Right cardiac atrium (tissue), 5 donors: ENCODE measurements at regions not wholly inside any gene's neighbourhood (a gene's known extent, or its start where the extent isn't known, plus 50 kb on each side); places are given as distances from the start of the nearest gene placed in this dataset.

Source experiments
- ATAC-seq, 2 donors: fragments of 200-7000 bp; cut with Tn5 transposase; one replicate each; pipeline versions ENCODE4 v1.8.0 to v1.9.1; 2020; ENCODE audit warnings: moderate library complexity in 2 of 2, mild to moderate bottlenecking in 1 of 2
- DNase-seq, 3 donors: peaks; one replicate each; pipeline ENCODE4 v3.0.0-alpha.2; 2020
- H3K27ac ChIP-seq: one replicate; pipeline ENCODE4 v1.5.1; 2013; ENCODE audit warnings: mild to moderate bottlenecking, low read length, control low read depth, moderate library complexity
- H3K27me3 ChIP-seq: one replicate; pipeline ENCODE4 v1.6.1; 2013; ENCODE audit not compliant: control insufficient read depth, insufficient read depth
- H3K4me1 ChIP-seq: one replicate; pipeline ENCODE4 v1.6.1; 2013; ENCODE audit warnings: low read length; ENCODE audit not compliant: control insufficient read depth, insufficient read depth
- H3K4me3 ChIP-seq: one replicate; pipeline ENCODE4 v1.5.1; 2013; ENCODE audit warnings: low read length, control low read depth
- H3K9me3 ChIP-seq: one replicate; pipeline ENCODE4 v1.6.1; 2013; ENCODE audit warnings: low read length; ENCODE audit not compliant: control insufficient read depth
- WGBS: extraction: QIAGEN DNeasy Blood & Tissue Kit; methylation state at CpG from one replicate; pipeline ENCODE4 v1.1.7; 2013; 5-methylcytosine and 5-hydroxymethylcytosine counted together
- intact Hi-C, 4 donors: fragments of 100-400 bp; cut with DNase I; formaldehyde crosslinking; loops; one replicate each; pipeline versions ENCODE4 v1.11.0 to v1.14.0; 2022 to 2023
- donor health status: healthy with polysubstance abuse.
- donor health status: DM: no; HTN: yes; CAD: no.
- donor health status: DM: no; HTN: no; CAD: no.
- donor health status: DM: no; HTN: yes; CAD: no; lungs with severe emphysema.
- donor health status: DM: yes; HTN: yes; CAD: no.

GRCh38 chr3:74053970-74054516 lies 429.3 kb upstream of the PDZRN3 start:
- Histone ChIP-seq H3K4me1 (no peaks in the 10 kb centered on the region), H3K27me3 (no peaks in the 10 kb centered on the region), H3K27ac (no peak overlapping the region), H3K4me3 (no peak overlapping the region), H3K9me3 (no peaks in the 10 kb centered on the region)
- DNase-seq (no peak), ATAC-seq (no peak)
- intact Hi-C loops = no loop called here

GRCh38 chr3:74049444-74049843 lies 424.7 kb upstream of the PDZRN3 start:
- 89% methylated on average over 5 of the region's 5 CpGs for WGBS
- Histone ChIP-seq H3K27ac (no peak overlapping the region), H3K4me1 (no peaks in the 10 kb centered on the region), H3K27me3 (no peaks in the 10 kb centered on the region), H3K9me3 (no peaks in the 10 kb centered on the region), H3K4me3 (no peak overlapping the region)
- DNase-seq = no peak
- ATAC-seq = no peak
- intact Hi-C loops = no loop called here

- no peaks in the 10 kb centered on the region for H3K9me3 ChIP-seq
- no peaks in the 10 kb centered on the region for H3K27me3 ChIP-seq
- no peaks in the 10 kb centered on the region for H3K4me1 ChIP-seq
- intact Hi-C loops = no loop called here
- DNase-seq (no peak), ATAC-seq (no peak)
- H3K4me3 ChIP-seq = no peak overlapping the region
- H3K27ac ChIP-seq = no peak overlapping the region
These were observed 424.0 kb upstream of the PDZRN3 start for GRCh38 chr3:74048699-74049098.

- DNase-seq (no peak), ATAC-seq (no peak)
- Histone ChIP-seq H3K4me1 (no peaks in the 10 kb centered on the region), H3K27me3 (no peaks in the 10 kb centered on the region), H3K4me3 (no peak overlapping the region), H3K9me3 (no peaks in the 10 kb centered on the region), H3K27ac (no peak overlapping the region)
- intact Hi-C loops = no loop called here
- WGBS = 97% methylated on average over 2 of the region's 2 CpGs
These were observed 420.3 kb upstream of the PDZRN3 start for GRCh38 chr3:74045000-74045399.

- ATAC-seq (no peak), DNase-seq (no peak)
- Histone ChIP-seq H3K4me1 (no peaks in the 10 kb centered on the region), H3K27ac (no peak overlapping the region), H3K27me3 (no peaks in the 10 kb centered on the region), H3K9me3 (no peaks in the 10 kb centered on the region), H3K4me3 (no peak overlapping the region)
- 55% methylated on average over 6 of the region's 6 CpGs for WGBS
- intact Hi-C loops = no loop called here
These were observed 416.4 kb upstream of the PDZRN3 start for GRCh38 chr3:74041068-74041675.

- intact Hi-C loops = no loop called here
- Histone ChIP-seq H3K27me3 (no peaks in the 10 kb centered on the region), H3K4me1 (no peaks in the 10 kb centered on the region), H3K27ac (no peak overlapping the region), H3K9me3 (no peaks in the 10 kb centered on the region), H3K4me3 (no peak overlapping the region)
- 53% methylated on average over 1 of the region's 1 CpG for WGBS
- no peak for DNase-seq
- no peak for ATAC-seq
These were observed 414.4 kb upstream of the PDZRN3 start for GRCh38 chr3:74039105-74039504.

- intact Hi-C loops = no loop called here
- Histone ChIP-seq H3K4me3 (no peak overlapping the region), H3K9me3 (no peaks in the 10 kb centered on the region), H3K27ac (no peak overlapping the region), H3K4me1 (peaks cover 1% of the 10 kb centered on the region), H3K27me3 (no peaks in the 10 kb centered on the region)
- 0% methylated on average over 1 of the region's 1 CpG for WGBS
- DNase-seq (no peak), ATAC-seq (no peak)
These were observed 411.8 kb upstream of the PDZRN3 start for GRCh38 chr3:74036568-74036967.

- Histone ChIP-seq H3K27me3 (no peaks in the 10 kb centered on the region), H3K4me1 (peaks cover 1% of the 10 kb centered on the region), H3K4me3 (no peak overlapping the region), H3K27ac (no peak overlapping the region), H3K9me3 (no peaks in the 10 kb centered on the region)
- 82% methylated on average over 3 of the region's 3 CpGs for WGBS
- ATAC-seq (no peak), DNase-seq (no peak)
- intact Hi-C loops = no loop called here
These were observed 411.4 kb upstream of the PDZRN3 start for GRCh38 chr3:74036102-74036501.

GRCh38 chr3:74033806-74034205 lies 409.1 kb upstream of the PDZRN3 start:
- intact Hi-C loops = no loop called here
- H3K4me3 ChIP-seq = no peak overlapping the region
- H3K4me1 ChIP-seq = peaks cover 1% of the 10 kb centered on the region
- ATAC-seq (no peak), DNase-seq (no peak)
- H3K27ac ChIP-seq = no peak overlapping the region
- H3K9me3 ChIP-seq = no peaks in the 10 kb centered on the region
- H3K27me3 ChIP-seq = no peaks in the 10 kb centered on the region
- WGBS = 61% methylated on average over 2 of the region's 2 CpGs

GRCh38 chr3:74033381-74033780 lies 408.6 kb upstream of the PDZRN3 start:
- H3K9me3 ChIP-seq = no peaks in the 10 kb centered on the region
- no peaks in the 10 kb centered on the region for H3K27me3 ChIP-seq
- no peak for DNase-seq
- 40% methylated on average over 2 of the region's 2 CpGs for WGBS
- ATAC-seq = no peak
- intact Hi-C loops = no loop called here
- H3K27ac ChIP-seq = no peak overlapping the region
- no peak overlapping the region for H3K4me3 ChIP-seq
- peaks cover 1% of the 10 kb centered on the region for H3K4me1 ChIP-seq

GRCh38 chr3:74027121-74027520 lies 402.4 kb upstream of the PDZRN3 start:
- H3K27ac ChIP-seq = no peak overlapping the region
- no peak overlapping the region for H3K4me3 ChIP-seq
- 73% methylated on average over 7 of the region's 7 CpGs for WGBS
- no peaks in the 10 kb centered on the region for H3K4me1 ChIP-seq
- no peak for DNase-seq
- no peaks in the 10 kb centered on the region for H3K9me3 ChIP-seq
- no peak for ATAC-seq
- intact Hi-C loops = no loop called here
- H3K27me3 ChIP-seq = no peaks in the 10 kb centered on the region

GRCh38 chr3:74023395-74023794 lies 398.7 kb upstream of the PDZRN3 start:
- no peaks in the 10 kb centered on the region for H3K27me3 ChIP-seq
- no peak overlapping the region for H3K4me3 ChIP-seq
- intact Hi-C loops = no loop called here
- DNase-seq (no peak), ATAC-seq (no peak)
- no peaks in the 10 kb centered on the region for H3K9me3 ChIP-seq
- 81% methylated on average over 2 of the region's 2 CpGs for WGBS
- H3K27ac ChIP-seq = no peak overlapping the region
- H3K4me1 ChIP-seq = no peaks in the 10 kb centered on the region
